H1 (cell line): ENCODE measurements at regions not wholly inside any gene's neighbourhood (a gene's known extent, or its start where the extent isn't known, plus 50 kb on each side); places are given as distances from the start of the nearest gene placed in this dataset.

Source experiments
- CTCF ChIA-PET: fragments of 300-600 bp; sonication (Branson Sonifier 250); formaldehyde crosslinking; loops from one replicate; lab custom pipeline; 2021; ENCODE audit not compliant: partially characterized antibody; lab: Charles Lee
- POLR2A ChIA-PET: fragments of 300-600 bp; sonication (Branson Sonifier 250); formaldehyde crosslinking; loops from one replicate; lab custom pipeline; 2021; ENCODE audit warnings: inconsistent platforms; ENCODE audit not compliant: partially characterized antibody; lab: Charles Lee
- DNase-seq, 2 experiments: peaks; one replicate each; pipeline versions ENCODE4 v3.0.0 to v3.0.0-alpha.2; 2010 to 2022; ENCODE audit warnings: low spot score in 2 of 2, low read depth in 1 of 2, mixed read lengths in 1 of 2
- FAIRE-seq: peaks from 2 replicates; lab custom pipeline; 2011; peaks lifted over from hg19 to GRCh38; lab: Jason Lieb, UNC
- H2AFZ ChIP-seq: 2 replicates; pipeline ENCODE4 v1.8.1; 2012; ENCODE audit warnings: low read length, inconsistent platforms
- H2AK5ac ChIP-seq: 2 replicates; pipeline ENCODE4 v1.6.1; 2013; ENCODE audit warnings: low read depth, low read length
- H2BK120ac ChIP-seq: replicated peaks from 2 replicates; pipeline ENCODE3; 2013; ENCODE audit warnings: low read depth, low read length, inconsistent platforms
- H2BK12ac ChIP-seq: 2 replicates; pipeline ENCODE4 v1.6.1; 2013; ENCODE audit warnings: low read depth, low read length
- H2BK15ac ChIP-seq: 2 replicates; pipeline ENCODE4 v1.6.1; 2013; ENCODE audit warnings: low read length
- H2BK20ac ChIP-seq: 2 replicates; pipeline ENCODE4 v1.6.1; 2013; ENCODE audit warnings: low read length
- H2BK5ac ChIP-seq: 2 replicates; pipeline ENCODE4 v1.6.1; 2013; ENCODE audit warnings: low read depth, low read length
- H3K14ac ChIP-seq: 2 replicates; pipeline ENCODE4 v1.6.1; 2013; ENCODE audit warnings: inconsistent platforms; ENCODE audit not compliant: insufficient read length
- H3K18ac ChIP-seq: 2 replicates; pipeline ENCODE4 v1.6.1; 2013; ENCODE audit warnings: low read length; ENCODE audit errors: extremely low read depth
- H3K23ac ChIP-seq: 2 replicates; pipeline ENCODE4 v1.6.1; 2013; ENCODE audit warnings: inconsistent platforms; ENCODE audit not compliant: insufficient read length
- H3K23me2 ChIP-seq: 2 replicates; pipeline ENCODE4 v1.6.1; 2013; ENCODE audit warnings: low read depth, low read length
- H3K27ac ChIP-seq: 2 replicates; pipeline ENCODE4 v1.6.1; 2011; ENCODE audit warnings: low read depth, low read length, inconsistent platforms
- H3K27me3 ChIP-seq, 4 experiments: replicated peaks in 1 of 4; 1 replicate in 1 of 4; 2 replicates in 3 of 4; pipeline versions ENCODE4 v1.6.1 to v1.8.1; 2011 to 2013; ENCODE audit warnings: low read length in 3 of 4, mild to moderate bottlenecking in 3 of 4, inconsistent platforms in 2 of 4, mixed read lengths in 2 of 4, moderate library complexity in 1 of 4; ENCODE audit not compliant: control insufficient read depth in 3 of 4, insufficient read depth in 3 of 4; ENCODE audit errors: extremely low read depth in 1 of 4
- H3K36me3 ChIP-seq, 4 experiments: 2 replicates each; pipeline versions ENCODE4 v1.6.1 to v1.8.1; 2011 to 2013; ENCODE audit warnings: mild to moderate bottlenecking in 4 of 4, low read length in 3 of 4, moderate library complexity in 2 of 4, control low read depth in 1 of 4, inconsistent platforms in 1 of 4; ENCODE audit not compliant: insufficient read depth in 4 of 4, control insufficient read depth in 2 of 4
- H3K4ac ChIP-seq: replicated peaks from 2 replicates; pipeline ENCODE3; 2013; ENCODE audit warnings: low read length, low read depth, mixed read lengths, inconsistent platforms; ENCODE audit not compliant: insufficient read length
- H3K4me1 ChIP-seq, 4 experiments: replicated peaks in 1 of 4; 1 replicate in 1 of 4; 2 replicates in 3 of 4; pipeline versions ENCODE4 v1.6.1 to v1.8.1; 2011 to 2013; ENCODE audit warnings: low read length in 3 of 4, inconsistent platforms in 2 of 4, mixed read lengths in 1 of 4; ENCODE audit not compliant: insufficient read depth in 4 of 4, control insufficient read depth in 3 of 4
- H3K4me2 ChIP-seq, 2 experiments: 2 replicates each; pipeline versions ENCODE4 v1.6.1 to v1.8.1; 2011 to 2013; ENCODE audit warnings: low read depth in 2 of 2, low read length in 2 of 2, control low read depth in 1 of 2, inconsistent platforms in 1 of 2, mild to moderate bottlenecking in 1 of 2; ENCODE audit not compliant: insufficient read depth in 1 of 2
- H3K4me3 ChIP-seq, 4 experiments: fragments of 200-600, 300-600 bp in 1 of 4; sonication (generic), shearing (Covaris generic), sonication (Bioruptor Twin) in 1 of 4; 2 replicates each; pipeline versions ENCODE4 v1.5.1 to v1.8.1; 2011 to 2016; ENCODE audit warnings: low read length in 4 of 4, low read depth in 3 of 4, control low read depth in 2 of 4, inconsistent platforms in 2 of 4, mild to moderate bottlenecking in 2 of 4, mixed read lengths in 1 of 4, moderate library complexity in 1 of 4; ENCODE audit not compliant: insufficient read depth in 2 of 4; ENCODE audit errors: extremely low read depth in 1 of 4
- H3K56ac ChIP-seq: replicated peaks from 2 replicates; pipeline ENCODE3; 2013; ENCODE audit warnings: low read depth, mild to moderate bottlenecking, mixed read lengths, low read length, inconsistent platforms; ENCODE audit not compliant: insufficient read length
- H3K79me1 ChIP-seq: 2 replicates; pipeline ENCODE4 v1.6.1; 2013; ENCODE audit warnings: low read depth, low read length, control low read depth
- H3K79me2 ChIP-seq, 2 experiments: 2 replicates each; pipeline versions ENCODE4 v1.6.1 to v1.8.1; 2012 to 2013; ENCODE audit warnings: low read length in 2 of 2, mild to moderate bottlenecking in 2 of 2, inconsistent platforms in 1 of 2; ENCODE audit not compliant: insufficient read depth in 2 of 2, control insufficient read depth in 1 of 2
- H3K9ac ChIP-seq, 4 experiments: replicated peaks in 1 of 4; 1 replicate in 1 of 4; 2 replicates in 3 of 4; pipeline versions ENCODE4 v1.6.1 to v1.8.1; 2011 to 2013; ENCODE audit warnings: low read depth in 3 of 4, low read length in 3 of 4, control low read depth in 2 of 4, mild to moderate bottlenecking in 2 of 4, moderate library complexity in 2 of 4, inconsistent platforms in 1 of 4; ENCODE audit errors: extremely low read depth in 1 of 4
- H3K9me3 ChIP-seq, 2 experiments: 2 replicates each; pipeline versions ENCODE4 v1.6.1 to v1.8.1; 2012 to 2013; ENCODE audit warnings: mild to moderate bottlenecking in 2 of 2, moderate library complexity in 2 of 2, control low read depth in 1 of 2, inconsistent platforms in 1 of 2, low read depth in 1 of 2, low read length in 1 of 2, mixed read lengths in 1 of 2; ENCODE audit not compliant: insufficient read depth in 2 of 2
- H4K20me1 ChIP-seq, 2 experiments: replicated peaks in 1 of 2; 2 replicates each; pipeline versions ENCODE3 to v1.8.1; 2011 to 2013; ENCODE audit warnings: inconsistent platforms in 2 of 2, low read length in 2 of 2, mild to moderate bottlenecking in 1 of 2; ENCODE audit not compliant: insufficient read depth in 2 of 2, control insufficient read depth in 1 of 2
- H4K5ac ChIP-seq: 2 replicates; pipeline ENCODE4 v1.6.1; 2013; ENCODE audit warnings: low read length, low read depth, mixed read lengths, inconsistent platforms; ENCODE audit not compliant: insufficient read length
- H4K8ac ChIP-seq: 2 replicates; pipeline ENCODE4 v1.8.0; 2013; ENCODE audit warnings: mild to moderate bottlenecking, moderate library complexity, low read length, inconsistent platforms; ENCODE audit not compliant: insufficient read depth; ENCODE audit errors: extremely low read depth
- H4K91ac ChIP-seq: replicated peaks from 2 replicates; pipeline ENCODE3; 2013; ENCODE audit warnings: low read length, mixed read lengths, inconsistent platforms; ENCODE audit not compliant: insufficient read length
- BRCA1 ChIP-seq: IDR thresholded peaks from 2 replicates; pipeline ENCODE4 v1.6.1; 2012; ENCODE audit warnings: low read depth, low read length, improper control_type of control experiment
- CEBPB ChIP-seq: IDR thresholded peaks from 2 replicates; pipeline ENCODE4 v1.6.1; 2012; ENCODE audit warnings: low read depth, low read length
- CTBP2 ChIP-seq: IDR thresholded peaks from 2 replicates; pipeline ENCODE4 v1.7.0; 2011; ENCODE audit warnings: borderline replicate concordance, mild to moderate bottlenecking, moderate library complexity, mixed read lengths, low read length; ENCODE audit not compliant: insufficient read depth, insufficient read length
- FOSL1 ChIP-seq: IDR thresholded peaks from 2 replicates; pipeline ENCODE4 v1.6.1; 2011; ENCODE audit warnings: mild to moderate bottlenecking, low read depth, low read length, moderate library complexity; ENCODE audit not compliant: insufficient read depth
- GABPA ChIP-seq: IDR thresholded peaks from 2 replicates; pipeline ENCODE4 v1.6.1; 2011; ENCODE audit warnings: mild to moderate bottlenecking, low read length, moderate library complexity, borderline replicate concordance; ENCODE audit not compliant: insufficient read depth
- JUND ChIP-seq: IDR thresholded peaks from 2 replicates; pipeline ENCODE4 v1.6.1; 2011; ENCODE audit warnings: mild to moderate bottlenecking, improper control_type of control experiment, low read length
- NRF1 ChIP-seq: IDR thresholded peaks from 2 replicates; pipeline ENCODE4 v1.6.1; 2011; ENCODE audit warnings: mild to moderate bottlenecking, low read depth, low read length, improper control_type of control experiment
- PHF8 ChIP-seq: fragments of 200-600 bp; sonication (generic); conservative IDR thresholded peaks from 2 replicates; pipeline ENCODE4 v1.7.1; 2012; ENCODE audit warnings: low read depth, mild to moderate bottlenecking, inconsistent platforms, low read length, moderate library complexity
- TEAD4 ChIP-seq: IDR thresholded peaks from 2 replicates; pipeline ENCODE4 v1.6.1; 2012; ENCODE audit warnings: low read depth, low read length, inconsistent platforms, mixed read lengths
- WGBS, 2 experiments: shearing (Covaris generic) in 1 of 2; methylation state at CpG; one replicate each; pipeline versions ENCODE4 v1.1.6 to v1.1.7; 2013 to 2015; ENCODE audit warnings: low lambda C conversion rate in 2 of 2, mixed read lengths in 2 of 2, inconsistent platforms in 1 of 2, low coverage in 1 of 2, missing lambda C conversion rate in 1 of 2; ENCODE audit not compliant: insufficient replicate concordance in 2 of 2, insufficient coverage in 1 of 2, insufficient read length in 1 of 2; ENCODE audit errors: extremely low coverage in 1 of 2, missing lambda C conversion rate in 1 of 2; 5-methylcytosine and 5-hydroxymethylcytosine counted together
- TF ChIP-seq, protein P1 (sequence below), 3 experiments: IDR thresholded peaks; 1 replicate in 2 of 3; 2 replicates in 1 of 3; pipeline versions ENCODE4 v1.5.1 to v1.6.1; 2011; ENCODE audit warnings: low read length in 3 of 3, mild to moderate bottlenecking in 3 of 3, inconsistent platforms in 2 of 3, low read depth in 1 of 3, moderate library complexity in 1 of 3; ENCODE audit not compliant: insufficient read depth in 1 of 3; ENCODE audit errors: control extremely low read depth in 1 of 3
- TF ChIP-seq, protein P2 (sequence below): IDR thresholded peaks from 2 replicates; pipeline ENCODE4 v1.6.1; 2011; ENCODE audit warnings: low read length, improper control_type of control experiment

DNA sequence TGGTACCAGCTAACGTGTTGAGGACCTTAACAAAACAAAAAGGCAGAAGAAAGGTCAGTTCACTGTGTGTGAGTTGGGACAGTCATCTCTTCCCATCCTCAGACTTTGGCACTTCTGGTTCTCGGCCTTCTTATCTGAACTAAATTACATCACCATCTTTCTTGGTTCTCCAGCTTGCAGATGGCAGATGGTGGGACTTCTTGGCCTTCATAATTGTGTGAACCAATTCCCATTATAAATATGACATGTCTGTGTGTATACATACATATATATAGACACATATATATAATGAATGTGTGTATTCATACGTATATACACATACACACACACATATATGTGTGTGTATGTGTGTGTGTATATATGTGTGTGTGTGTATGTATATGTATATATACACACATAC, 301.2 kb upstream of the TRIB2 start:
- Histone ChIP-seq H3K14ac (no peak overlapping the region), H4K91ac (no peak overlapping the region), H3K56ac (no peak overlapping the region), H3K9me3 (no peaks in the 10 kb centered on the region; a peak in 1 of 4 replicates), H4K8ac (no peak overlapping the region), H2BK20ac (no peak overlapping the region), H2BK15ac (no peak overlapping the region), H2AFZ (no peak overlapping the region), H3K23me2 (no peaks in the 10 kb centered on the region), H3K27me3 (peaks cover 0 to 1% (median 0%) of the 10 kb centered on the region in 4 experiments; a peak in 1 of 7 replicates), H2BK120ac (no peak overlapping the region), H3K79me1 (no peaks in the 10 kb centered on the region), H2AK5ac (no peak overlapping the region), H2BK5ac (no peak overlapping the region), H3K18ac (no peak overlapping the region), H3K79me2 (no peaks in the 10 kb centered on the region), H3K23ac (no peak overlapping the region), H3K4ac (no peak overlapping the region), H4K5ac (no peak overlapping the region), H3K9ac (no peak overlapping the region), H3K36me3 (no peaks in the 10 kb centered on the region), H2BK12ac (no peak overlapping the region), H4K20me1 (no peaks in the 10 kb centered on the region), H3K4me3 (no peak overlapping the region), H3K4me2 (no peak overlapping the region), H3K27ac (no peak overlapping the region), H3K4me1 (no peaks in the 10 kb centered on the region)
- ChIA-PET CTCF (no interaction called here), POLR2A (no interaction called here)
- FAIRE-seq, result no peak
- no peak for DNase-seq
- 91% methylated on average over 3 of the region's 3 CpGs; no CpG with 5 or more reads in 1 of the 2 experiments for WGBS, 2 experiments
- TF ChIP-seq JUND (no peak), CTBP2 (no peak), BRCA1 (no peak), FOSL1 (no peak), NRF1 (no peak), GABPA (no peak), TEAD4 (no peak), PHF8 (no peak), CEBPB (no peak)
- TF ChIP-seq, protein P1, sequence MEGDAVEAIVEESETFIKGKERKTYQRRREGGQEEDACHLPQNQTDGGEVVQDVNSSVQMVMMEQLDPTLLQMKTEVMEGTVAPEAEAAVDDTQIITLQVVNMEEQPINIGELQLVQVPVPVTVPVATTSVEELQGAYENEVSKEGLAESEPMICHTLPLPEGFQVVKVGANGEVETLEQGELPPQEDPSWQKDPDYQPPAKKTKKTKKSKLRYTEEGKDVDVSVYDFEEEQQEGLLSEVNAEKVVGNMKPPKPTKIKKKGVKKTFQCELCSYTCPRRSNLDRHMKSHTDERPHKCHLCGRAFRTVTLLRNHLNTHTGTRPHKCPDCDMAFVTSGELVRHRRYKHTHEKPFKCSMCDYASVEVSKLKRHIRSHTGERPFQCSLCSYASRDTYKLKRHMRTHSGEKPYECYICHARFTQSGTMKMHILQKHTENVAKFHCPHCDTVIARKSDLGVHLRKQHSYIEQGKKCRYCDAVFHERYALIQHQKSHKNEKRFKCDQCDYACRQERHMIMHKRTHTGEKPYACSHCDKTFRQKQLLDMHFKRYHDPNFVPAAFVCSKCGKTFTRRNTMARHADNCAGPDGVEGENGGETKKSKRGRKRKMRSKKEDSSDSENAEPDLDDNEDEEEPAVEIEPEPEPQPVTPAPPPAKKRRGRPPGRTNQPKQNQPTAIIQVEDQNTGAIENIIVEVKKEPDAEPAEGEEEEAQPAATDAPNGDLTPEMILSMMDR (IDR thresholded peaks at IDR 0.05; ENCODE audit: control extremely low read depth in 1 of 3, insufficient read depth in 1 of 3, low read depth in 1 of 3, low read length in 3 of 3), result no peak
- TF ChIP-seq, protein P2, sequence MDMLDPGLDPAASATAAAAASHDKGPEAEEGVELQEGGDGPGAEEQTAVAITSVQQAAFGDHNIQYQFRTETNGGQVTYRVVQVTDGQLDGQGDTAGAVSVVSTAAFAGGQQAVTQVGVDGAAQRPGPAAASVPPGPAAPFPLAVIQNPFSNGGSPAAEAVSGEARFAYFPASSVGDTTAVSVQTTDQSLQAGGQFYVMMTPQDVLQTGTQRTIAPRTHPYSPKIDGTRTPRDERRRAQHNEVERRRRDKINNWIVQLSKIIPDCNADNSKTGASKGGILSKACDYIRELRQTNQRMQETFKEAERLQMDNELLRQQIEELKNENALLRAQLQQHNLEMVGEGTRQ, result no peak
